ENCODE measurements at regions not wholly inside any gene's neighbourhood (a gene's known extent, or its start where the extent isn't known, plus 50 kb on each side); places are given as distances from the start of the nearest gene placed in this dataset.

- Histone ChIP-seq H3K4me1 (peaks cover 6 to 30% (median 21%) of the 10 kb centered on the region in 10 experiments; a peak in 13 of 20 replicates), H4K20me1 (no peaks in the 10 kb centered on the region), H3K27ac (no peak overlapping the region), H3K4me2 (0 out of 22 replicates have a peak overlapping the region, but pooled peaks of 1 of the 11 experiments have one; percentile 9), H3K36me3 (no peaks in the 10 kb centered on the region), H3K9ac (no peak overlapping the region), H3K9me3 (replicated peaks in 1 of 11) (peaks cover 0 to 9% (median 0%) of the 10 kb centered on the region in 11 experiments; a peak in 2 of 22 replicates), H3K4me3 (no peak overlapping the region), H3K27me3 (no peaks in the 10 kb centered on the region)
- TF ChIP-seq Cebpa-rat (IDR thresholded peaks at IDR 0.05): no peak
These were observed 152.3 kb upstream of the TWIST2 start for GRCh38 chr2:238695538-238695937.

GRCh38 chr2:238696331-238696730 lies 151.6 kb upstream of the TWIST2 start:
- peaks cover 8 to 37% (median 29%) of the 10 kb centered on the region in 10 experiments; a peak in 19 of 20 replicates for H3K4me1 ChIP-seq
- no peak overlapping the region for H3K4me2 ChIP-seq
- no peak for TF ChIP-seq Cebpa-rat (IDR thresholded peaks at IDR 0.05)
- H3K36me3 ChIP-seq: no peaks in the 10 kb centered on the region
- H3K4me3 ChIP-seq: no peak overlapping the region
- no peak overlapping the region for H3K9ac ChIP-seq
- H3K9me3 ChIP-seq (replicated peaks in 1 of 11): peaks cover 0 to 3% (median 0%) of the 10 kb centered on the region in 11 experiments; a peak in 2 of 22 replicates
- no peaks in the 10 kb centered on the region for H3K27me3 ChIP-seq
- H3K27ac ChIP-seq: no peak overlapping the region
- no peaks in the 10 kb centered on the region for H4K20me1 ChIP-seq

GRCh38 chr2:238696786-238697185 lies 151.1 kb upstream of the TWIST2 start:
- H3K36me3 ChIP-seq: no peaks in the 10 kb centered on the region
- no peak overlapping the region for H3K4me2 ChIP-seq
- H3K9ac ChIP-seq: no peak overlapping the region
- H3K4me1 ChIP-seq: peaks cover 12 to 41% (median 33%) of the 10 kb centered on the region in 10 experiments; a peak in 19 of 20 replicates
- H3K27ac ChIP-seq: no peak overlapping the region
- H3K4me3 ChIP-seq: no peak overlapping the region
- peaks cover 0 to 3% (median 0%) of the 10 kb centered on the region in 11 experiments; a peak in 2 of 22 replicates for H3K9me3 ChIP-seq (replicated peaks in 1 of 11)
- TF ChIP-seq Cebpa-rat (IDR thresholded peaks at IDR 0.05): no peak
- no peaks in the 10 kb centered on the region for H4K20me1 ChIP-seq
- H3K27me3 ChIP-seq: no peaks in the 10 kb centered on the region

GRCh38 chr2:238697193-238698071 lies 150.5 kb upstream of the TWIST2 start:
- TF ChIP-seq Cebpa-rat (IDR thresholded peaks at IDR 0.05): no peak
- Histone ChIP-seq H4K20me1 (no peaks in the 10 kb centered on the region), H3K4me2 (peak overlapping the region in 4 of 11 experiments; percentile 8 to 44 (median 20); a peak in 4 of 22 replicates), H3K4me1 (peaks cover 14 to 48% (median 37%) of the 10 kb centered on the region in 10 experiments; a peak in 19 of 20 replicates), H3K9ac (no peak overlapping the region), H3K27ac (no peak overlapping the region), H3K36me3 (no peaks in the 10 kb centered on the region), H3K4me3 (no peak overlapping the region), H3K27me3 (no peaks in the 10 kb centered on the region), H3K9me3 (replicated peaks in 1 of 11) (peaks cover 0 to 3% (median 0%) of the 10 kb centered on the region in 11 experiments; a peak in 2 of 22 replicates)

GRCh38 chr2:238698072-238698352 lies 149.9 kb upstream of the TWIST2 start:
- Histone ChIP-seq H3K4me2 (peak overlapping the region in 5 of 11 experiments; percentile 8 to 44 (median 14); a peak in 8 of 22 replicates), H3K9me3 (replicated peaks in 1 of 11) (peaks cover 0 to 5% (median 0%) of the 10 kb centered on the region in 11 experiments; a peak in 5 of 22 replicates), H3K27ac (no peak overlapping the region), H3K4me1 (peaks cover 14 to 53% (median 37%) of the 10 kb centered on the region in 10 experiments; a peak in 19 of 20 replicates), H3K27me3 (no peaks in the 10 kb centered on the region), H3K9ac (no peak overlapping the region), H4K20me1 (no peaks in the 10 kb centered on the region), H3K36me3 (no peaks in the 10 kb centered on the region), H3K4me3 (no peak overlapping the region)
- TF ChIP-seq Cebpa-rat (IDR thresholded peaks at IDR 0.05): no peak

- Histone ChIP-seq H3K4me1 (peaks cover 14 to 53% (median 37%) of the 10 kb centered on the region in 10 experiments; a peak in 19 of 20 replicates), H3K27me3 (no peaks in the 10 kb centered on the region), H3K36me3 (no peaks in the 10 kb centered on the region), H3K4me2 (peak overlapping the region in 7 of 11 experiments; percentile 1 to 44 (median 9); a peak in 9 of 22 replicates), H3K9me3 (replicated peaks in 1 of 11) (peaks cover 0 to 12% (median under 1%) of the 10 kb centered on the region in 11 experiments; a peak in 7 of 22 replicates), H4K20me1 (no peaks in the 10 kb centered on the region), H3K4me3 (no peak overlapping the region), H3K9ac (no peak overlapping the region; a peak in 1 of 22 replicates), H3K27ac (no peak overlapping the region)
- no peak for TF ChIP-seq Cebpa-rat (IDR thresholded peaks at IDR 0.05)
These were observed 149.2 kb upstream of the TWIST2 start for GRCh38 chr2:238698451-238699306.

- H3K36me3 ChIP-seq: no peaks in the 10 kb centered on the region
- no peak for TF ChIP-seq Cebpa-rat (IDR thresholded peaks at IDR 0.05)
- peaks cover 0 to 20% (median 9%) of the 10 kb centered on the region in 11 experiments; a peak in 11 of 22 replicates for H3K9me3 ChIP-seq (replicated peaks in 1 of 11)
- H3K4me3 ChIP-seq: no peak overlapping the region
- no peaks in the 10 kb centered on the region for H3K27me3 ChIP-seq
- no peak overlapping the region for H3K9ac ChIP-seq
- no peaks in the 10 kb centered on the region for H4K20me1 ChIP-seq
- H3K4me2 ChIP-seq: peak overlapping the region in 5 of 11 experiments; percentile 14 to 68 (median 26); a peak in 7 of 22 replicates
- H3K4me1 ChIP-seq: peaks cover 14 to 53% (median 37%) of the 10 kb centered on the region in 10 experiments; a peak in 19 of 20 replicates
- no peak overlapping the region for H3K27ac ChIP-seq
These were observed 148.4 kb upstream of the TWIST2 start for GRCh38 chr2:238699307-238700116.

GRCh38 chr2:238700117-238700457 lies 147.8 kb upstream of the TWIST2 start:
- Histone ChIP-seq H3K9me3 (replicated peaks in 1 of 11) (peaks cover 0 to 25% (median 14%) of the 10 kb centered on the region in 11 experiments; a peak in 14 of 22 replicates), H3K9ac (no peak overlapping the region), H3K4me3 (no peak overlapping the region), H4K20me1 (no peaks in the 10 kb centered on the region), H3K4me1 (peaks cover 14 to 53% (median 37%) of the 10 kb centered on the region in 10 experiments; a peak in 19 of 20 replicates), H3K27me3 (no peaks in the 10 kb centered on the region), H3K36me3 (no peaks in the 10 kb centered on the region), H3K27ac (no peak overlapping the region), H3K4me2 (peak overlapping the region in 4 of 11 experiments; percentile 18 to 68 (median 58); a peak in 6 of 22 replicates)
- TF ChIP-seq Cebpa-rat (IDR thresholded peaks at IDR 0.05): no peak

All from BLaER1 treated with 17β-estradiol and CSF1 and Interleukin-3, amounts not matched to agents 10 nM and 100 nM (cell line).